Gastrocnemius medialis (tissue), 4 donors: ENCODE measurements at regions not wholly inside any gene's neighbourhood (a gene's known extent, or its start where the extent isn't known, plus 50 kb on each side); places are given as distances from the start of the nearest gene placed in this dataset.

Source experiments
- ATAC-seq, 2 donors: fragments of 150-250 bp; one replicate each; pipeline ENCODE4 v1.9.1; 2016
- DNase-seq, 2 donors: peaks; one replicate each; pipeline ENCODE4 v3.0.0-alpha.2; 2019
- H3K27ac ChIP-seq, 4 donors: fragments of 200-600 bp; sonication (generic); 1 replicate in 1 of 4; 2 replicates in 3 of 4; pipeline ENCODE4 v1.5.1; 2016 to 2018; ENCODE audit warnings: mild to moderate bottlenecking in 2 of 4, moderate library complexity in 1 of 4
- H3K27me3 ChIP-seq, 3 donors: fragments of 200-600 bp; sonication (generic) in 2 of 3; 1 replicate in 1 of 3; 2 replicates in 2 of 3; pipeline versions ENCODE4 v1.5.1 to v1.6.0; 2016 to 2019; ENCODE audit warnings: mild to moderate bottlenecking in 1 of 3, moderate library complexity in 1 of 3
- H3K36me3 ChIP-seq, 2 donors: fragments of 200-600 bp; sonication (generic) in 1 of 2; one replicate each; pipeline ENCODE4 v1.5.1; 2017 to 2018
- H3K4me1 ChIP-seq, 2 donors: fragments of 200-600 bp; sonication (generic) in 1 of 2; one replicate each; pipeline ENCODE4 v1.5.1; 2016 to 2017; ENCODE audit warnings: mild to moderate bottlenecking in 2 of 2
- H3K4me3 ChIP-seq, 4 donors: fragments of 200-600 bp; sonication (generic) in 3 of 4; 1 replicate in 1 of 4; 2 replicates in 3 of 4; pipeline ENCODE4 v1.5.1; 2016 to 2019; ENCODE audit warnings: mild to moderate bottlenecking in 2 of 4
- H3K9me3 ChIP-seq, 3 donors: fragments of 200-600 bp; sonication (generic) in 2 of 3; 1 replicate in 1 of 3; 2 replicates in 2 of 3; pipeline ENCODE4 v1.5.1; 2016 to 2019
- CTCF ChIP-seq, 5 experiments: fragments of 450-650 bp in 3 of 5; fragments of 200-600 bp in 2 of 5; sonication (generic) in 2 of 5; IDR thresholded peaks in 4 of 5; conservative IDR thresholded peaks in 1 of 5; 1 replicate in 4 of 5; 2 replicates in 1 of 5; pipeline ENCODE4 v1.5.1; 2016 to 2019; ENCODE audit warnings: antibody characterized with exemption in 5 of 5, mild to moderate bottlenecking in 3 of 5, moderate library complexity in 3 of 5
- POLR2A ChIP-seq, 2 donors: fragments of 450-650 bp; IDR thresholded peaks; one replicate each; pipeline ENCODE4 v1.6.1; 2017; ENCODE audit warnings: antibody characterized with exemption in 2 of 2, mild to moderate bottlenecking in 2 of 2, moderate library complexity in 2 of 2
- in situ Hi-C, 4 donors: fragments of 200-750 bp; cut with MboI; loops; one replicate each; pipeline versions ENCODE4 v1.15.0 to v1.8.0; 2017; ENCODE audit warnings: low sequenced_read_pairs in 4 of 4
- intact Hi-C: fragments of 100-400 bp; cut with DNase I; formaldehyde crosslinking; loops from one replicate; pipeline ENCODE4 v1.15.1; 2023; ENCODE audit warnings: low total_unique reads

GRCh38 chr3:21839592-21839991 is 88.6 kb upstream of the ZNF385D start:
- Histone ChIP-seq H3K9me3 (no peaks in the 10 kb centered on the region), H3K36me3 (no peaks in the 10 kb centered on the region), H3K27me3 (no peaks in the 10 kb centered on the region), H3K4me1 (peaks cover 0 to 12% of the 10 kb centered on the region in 2 donors), H3K27ac (peak overlapping the region in 2 of 4 donors; percentile 22 to 45), H3K4me3 (no peak overlapping the region)
- peak; percentile 42 to 51 for ATAC-seq
- in situ Hi-C loops (no loop called here), intact Hi-C loops (no loop called here)
- DNase-seq = peak in 1 of 2 donors; percentile 10
- TF ChIP-seq CTCF (IDR thresholded peaks at IDR 0.05 in 4 of 5, conservative IDR thresholded peaks at IDR 0.05 in 1 of 5) (peak in 3 of 5 experiments; percentile 20 to 41 (median 38)), POLR2A (IDR thresholded peaks at IDR 0.05) (no peak)

GRCh38 chr3:21847005-21847404 is 96.0 kb upstream of the ZNF385D start:
- no peaks in the 10 kb centered on the region for H3K27me3 ChIP-seq
- in situ Hi-C loops = no loop called here
- no peaks in the 10 kb centered on the region for H3K4me1 ChIP-seq
- intact Hi-C loops = no loop called here
- DNase-seq = no peak
- no peak overlapping the region for H3K4me3 ChIP-seq
- no peak for ATAC-seq
- H3K9me3 ChIP-seq = no peaks in the 10 kb centered on the region
- H3K27ac ChIP-seq = no peak overlapping the region
- no peaks in the 10 kb centered on the region for H3K36me3 ChIP-seq
- TF ChIP-seq POLR2A (IDR thresholded peaks at IDR 0.05) = no peak
- no peak for TF ChIP-seq CTCF (IDR thresholded peaks at IDR 0.05 in 4 of 5, conservative IDR thresholded peaks at IDR 0.05 in 1 of 5)

GRCh38 chr3:21859124-21860081 is 108.4 kb upstream of the ZNF385D start:
- TF ChIP-seq POLR2A (IDR thresholded peaks at IDR 0.05) (no peak), CTCF (IDR thresholded peaks at IDR 0.05 in 4 of 5, conservative IDR thresholded peaks at IDR 0.05 in 1 of 5) (no peak)
- no peaks in the 10 kb centered on the region for H3K36me3 ChIP-seq
- no peak overlapping the region for H3K4me3 ChIP-seq
- H3K9me3 ChIP-seq = no peaks in the 10 kb centered on the region
- H3K27ac ChIP-seq = no peak overlapping the region
- H3K4me1 ChIP-seq = no peaks in the 10 kb centered on the region
- no peaks in the 10 kb centered on the region for H3K27me3 ChIP-seq
- intact Hi-C loops = no loop called here
- in situ Hi-C loops = no loop called here
- ATAC-seq (no peak), DNase-seq (no peak)

- in situ Hi-C loops (no loop called here), intact Hi-C loops (no loop called here)
- no peak overlapping the region for H3K4me3 ChIP-seq
- DNase-seq (no peak), ATAC-seq (no peak)
- H3K27me3 ChIP-seq = no peaks in the 10 kb centered on the region
- no peaks in the 10 kb centered on the region for H3K36me3 ChIP-seq
- no peaks in the 10 kb centered on the region for H3K9me3 ChIP-seq
- TF ChIP-seq POLR2A (IDR thresholded peaks at IDR 0.05) = no peak
- no peak for TF ChIP-seq CTCF (IDR thresholded peaks at IDR 0.05 in 4 of 5, conservative IDR thresholded peaks at IDR 0.05 in 1 of 5)
- H3K27ac ChIP-seq = no peak overlapping the region
- H3K4me1 ChIP-seq = no peaks in the 10 kb centered on the region
Measured at GRCh38 chr3:21860082-21860475, 109.1 kb upstream of the ZNF385D start.
